Heart left ventricle (tissue), 13 donors: ENCODE measurements at regions not wholly inside any gene's neighbourhood (a gene's known extent, or its start where the extent isn't known, plus 50 kb on each side); places are given as distances from the start of the nearest gene placed in this dataset.

Experiments
- CTCF ChIP-seq, 12 donors: fragments of 200-600 bp; sonication (generic) in 4 of 12; IDR thresholded peaks; one replicate each; pipeline versions ENCODE4 v1.5.0 to v1.8.0; 2018 to 2022; ENCODE audit warnings: antibody characterized with exemption in 12 of 12, mild to moderate bottlenecking in 5 of 12
- POLR2A ChIP-seq, 2 donors: fragments of 450-650 bp; IDR thresholded peaks; one replicate each; pipeline ENCODE4 v1.6.1; 2017; ENCODE audit warnings: antibody characterized with exemption in 2 of 2, mild to moderate bottlenecking in 2 of 2, moderate library complexity in 2 of 2
- donor health status: ischemic (EF 13 %, LVEDD 7.1; RV severe dilation, severe dysfunction).
- donor health status: DM: no; HTN: yes; CAD: no.
- donor health status: DM: no; HTN: no; CAD: no.
- donor health status: ischemic (EF 25% LVEDD 6.9; RV normal size, moderate dysfunction).
- donor health status: ischemic (EF 25% LVEDD 5.7; RV mildly dilated, moderate dysfunction).
- donor health status: ischemic (EF 35%, LVEDD 5.7; RV mildly dilated, moderate dysfunction).
- donor health status: nonischemic (EF 11% LVEDD 7.7; RV severe dilation, severe dysfunction).
- donor health status: DM: yes; HTN: yes; CAD: no.
- donor health status: PGD.
- donor health status: ischemic (EF 29% LVEDD 5.4; RV normal size, mild dysfunction).
- donor health status: nonischemic (EF 23%, LVEDD 6.1; RV moderate dilation, normal function).

GRCh38 chr18:70394672-70395071 lies 105.8 kb downstream of the SOCS6 start:
- TF ChIP-seq CTCF (IDR thresholded peaks at IDR 0.05) = no peak
- TF ChIP-seq POLR2A (IDR thresholded peaks at IDR 0.05) = no peak
